ENCODE measurements at regions not wholly inside any gene's neighbourhood (a gene's known extent, or its start where the extent isn't known, plus 50 kb on each side); places are given as distances from the start of the nearest gene placed in this dataset.
"Not testable (repeated sequence)": the region's sequence is repeated elsewhere in the genome, so short reads cannot be mapped to it uniquely, and the experiment has no call there.

GRCh38 chr19:22545751-22546150 lies 88.4 kb upstream of the ZNF492 start:
- peak; percentile 31 to 38 for DNase-seq
- no peak for TF ChIP-seq POLR2A (IDR thresholded peaks at IDR 0.05; ENCODE audit: low read length)
- TF ChIP-seq GATA1 (IDR thresholded peaks at IDR 0.05; ENCODE audit: low read depth, low read length), result no peak

GRCh38 chr19:22533761-22534160 lies 100.4 kb upstream of the ZNF492 start:
- DNase-seq, result no peak
- TF ChIP-seq POLR2A (IDR thresholded peaks at IDR 0.05; ENCODE audit: low read length) (no peak), GATA1 (IDR thresholded peaks at IDR 0.05; ENCODE audit: low read depth, low read length) (no peak)

- DNase-seq, result no peak
- TF ChIP-seq GATA1 (IDR thresholded peaks at IDR 0.05; ENCODE audit: low read depth, low read length) (no peak), POLR2A (IDR thresholded peaks at IDR 0.05; ENCODE audit: low read length) (no peak)
These were observed 101.5 kb upstream of the ZNF492 start for GRCh38 chr19:22532388-22533300.

GRCh38 chr19:22530042-22530441 lies 104.1 kb upstream of the ZNF492 start:
- TF ChIP-seq POLR2A (IDR thresholded peaks at IDR 0.05; ENCODE audit: low read length) (no peak), GATA1 (IDR thresholded peaks at IDR 0.05; ENCODE audit: low read depth, low read length) (no peak)
- no peak for DNase-seq

- TF ChIP-seq POLR2A (IDR thresholded peaks at IDR 0.05; ENCODE audit: low read length) (no peak), GATA1 (IDR thresholded peaks at IDR 0.05; ENCODE audit: low read depth, low read length) (no peak)
- no peak for DNase-seq
These were observed 105.2 kb upstream of the ZNF492 start for GRCh38 chr19:22528956-22529355.

- TF ChIP-seq GATA1 (IDR thresholded peaks at IDR 0.05; ENCODE audit: low read depth, low read length), result no peak
- TF ChIP-seq POLR2A (IDR thresholded peaks at IDR 0.05; ENCODE audit: low read length), result no peak
- no peak for DNase-seq
These were observed 105.4 kb upstream of the ZNF98 start for GRCh38 chr19:22527554-22527953.

- DNase-seq, result no peak
- TF ChIP-seq GATA1 (IDR thresholded peaks at IDR 0.05; ENCODE audit: low read depth, low read length) (no peak), POLR2A (IDR thresholded peaks at IDR 0.05; ENCODE audit: low read length) (no peak)
These were observed 104.6 kb upstream of the ZNF98 start for GRCh38 chr19:22526661-22527272.

- no peak for DNase-seq
- TF ChIP-seq GATA1 (IDR thresholded peaks at IDR 0.05; ENCODE audit: low read depth, low read length) (no peak), POLR2A (IDR thresholded peaks at IDR 0.05; ENCODE audit: low read length) (no peak)
These were observed 101.8 kb upstream of the ZNF98 start for GRCh38 chr19:22523940-22524339.

GRCh38 chr19:22519562-22519961 lies 97.4 kb upstream of the ZNF98 start:
- DNase-seq, result not testable (repeated sequence)

- no peak for DNase-seq
- TF ChIP-seq GATA1 (IDR thresholded peaks at IDR 0.05; ENCODE audit: low read depth, low read length) (no peak), POLR2A (IDR thresholded peaks at IDR 0.05; ENCODE audit: low read length) (no peak)
These were observed 97.0 kb upstream of the ZNF98 start for GRCh38 chr19:22519152-22519551.

GRCh38 chr19:22517496-22518411 lies 95.6 kb upstream of the ZNF98 start:
- DNase-seq, result no peak
- TF ChIP-seq GATA1 (IDR thresholded peaks at IDR 0.05; ENCODE audit: low read depth, low read length), result no peak
- TF ChIP-seq POLR2A (IDR thresholded peaks at IDR 0.05; ENCODE audit: low read length), result no peak

GRCh38 chr19:22515435-22515834 lies 93.3 kb upstream of the ZNF98 start:
- TF ChIP-seq POLR2A (IDR thresholded peaks at IDR 0.05; ENCODE audit: low read length), result no peak
- TF ChIP-seq GATA1 (IDR thresholded peaks at IDR 0.05; ENCODE audit: low read depth, low read length), result no peak
- no peak for DNase-seq

GRCh38 chr19:22503524-22503923 lies 81.4 kb upstream of the ZNF98 start:
- TF ChIP-seq POLR2A (IDR thresholded peaks at IDR 0.05; ENCODE audit: low read length), result no peak
- TF ChIP-seq GATA1 (IDR thresholded peaks at IDR 0.05; ENCODE audit: low read depth, low read length), result no peak
- DNase-seq, result no peak

- TF ChIP-seq GATA1 (IDR thresholded peaks at IDR 0.05; ENCODE audit: low read depth, low read length), result no peak
- TF ChIP-seq POLR2A (IDR thresholded peaks at IDR 0.05; ENCODE audit: low read length), result no peak
- DNase-seq, result no peak
These were observed 80.6 kb upstream of the ZNF98 start for GRCh38 chr19:22502766-22503165.

GRCh38 chr19:22498831-22499430 lies 76.8 kb upstream of the ZNF98 start:
- DNase-seq, result not testable (repeated sequence)
